Left lobe of liver (tissue), 2 donors: ENCODE measurements at regions not wholly inside any gene's neighbourhood (a gene's known extent, or its start where the extent isn't known, plus 50 kb on each side); places are given as distances from the start of the nearest gene placed in this dataset.

Source experiments
- ATAC-seq: fragments of 200-7000 bp; cut with Tn5 transposase; one replicate; pipeline ENCODE4 v1.9.1; 2020; ENCODE audit warnings: mild to moderate bottlenecking, moderate library complexity
- DNase-seq: peaks from one replicate; pipeline ENCODE4 v3.0.0-alpha.2; 2020; ENCODE audit warnings: low spot score
- donor health status: DM: no; HTN: no; CAD: no; lungs with moderate emphysema.
- donor health status: DM: no; HTN: yes; CAD: no.

GRCh38 chr4:131093303-131093702 is 1997.4 kb downstream of the C4orf33 start:
- no peak for ATAC-seq

GRCh38 chr4:131098976-131099375 is 2003.0 kb downstream of the C4orf33 start:
- no peak for DNase-seq
- ATAC-seq: no peak

More at GRCh38 chr4:131093303-131093702, 1997.4 kb downstream of the C4orf33 start:
- no peak for DNase-seq

GRCh38 chr4:131113273-131113672 is 2017.3 kb downstream of the C4orf33 start:
- no peak for ATAC-seq
- no peak for DNase-seq

- DNase-seq: no peak
- ATAC-seq: no peak
Measured at GRCh38 chr4:131113704-131114103, 2017.8 kb downstream of the C4orf33 start.

GRCh38 chr4:131119661-131120060 is 2023.7 kb downstream of the C4orf33 start:
- DNase-seq (no peak), ATAC-seq (no peak)

- DNase-seq (no peak), ATAC-seq (no peak)
Measured at GRCh38 chr4:131137196-131137595, 2011.9 kb upstream of the PCDH10 start.

GRCh38 chr4:131159261-131159660 is 1989.8 kb upstream of the PCDH10 start:
- no peak for ATAC-seq
- no peak for DNase-seq

- ATAC-seq (no peak), DNase-seq (no peak)
Measured at GRCh38 chr4:131192318-131192717, 1956.8 kb upstream of the PCDH10 start.

GRCh38 chr4:131207589-131207988 is 1941.5 kb upstream of the PCDH10 start:
- ATAC-seq: no peak
- DNase-seq: no peak

- DNase-seq (no peak), ATAC-seq (no peak)
Measured at GRCh38 chr4:131248314-131248713, 1900.8 kb upstream of the PCDH10 start.

GRCh38 chr4:131251321-131251720 is 1897.8 kb upstream of the PCDH10 start:
- no peak for ATAC-seq
- DNase-seq: no peak

GRCh38 chr4:131257241-131257640 is 1891.9 kb upstream of the PCDH10 start:
- DNase-seq (no peak), ATAC-seq (no peak)

- DNase-seq (no peak), ATAC-seq (no peak)
Measured at GRCh38 chr4:131258361-131258760, 1890.7 kb upstream of the PCDH10 start.

- no peak for DNase-seq
- no peak for ATAC-seq
Measured at GRCh38 chr4:131288441-131288840, 1860.7 kb upstream of the PCDH10 start.

GRCh38 chr4:131296192-131296591 is 1852.9 kb upstream of the PCDH10 start:
- no peak for DNase-seq
- ATAC-seq: no peak

- ATAC-seq (no peak), DNase-seq (no peak)
Measured at GRCh38 chr4:131302108-131302507, 1847.0 kb upstream of the PCDH10 start.

GRCh38 chr4:131304686-131305085 is 1844.4 kb upstream of the PCDH10 start:
- DNase-seq (no peak), ATAC-seq (no peak)

GRCh38 chr4:131309628-131310027 is 1839.5 kb upstream of the PCDH10 start:
- no peak for DNase-seq
- ATAC-seq: no peak

GRCh38 chr4:131316086-131316485 is 1833.0 kb upstream of the PCDH10 start:
- DNase-seq: no peak
- ATAC-seq: no peak

- DNase-seq (no peak), ATAC-seq (no peak)
Measured at GRCh38 chr4:131337936-131338335, 1811.2 kb upstream of the PCDH10 start.

GRCh38 chr4:131339137-131339536 is 1810.0 kb upstream of the PCDH10 start:
- no peak for ATAC-seq

GRCh38 chr4:131344761-131345160 is 1804.3 kb upstream of the PCDH10 start:
- no peak for ATAC-seq
- DNase-seq: no peak

More at GRCh38 chr4:131339137-131339536, 1810.0 kb upstream of the PCDH10 start:
- DNase-seq: no peak

GRCh38 chr4:131347816-131348215 is 1801.3 kb upstream of the PCDH10 start:
- no peak for ATAC-seq
- no peak for DNase-seq

- ATAC-seq (no peak), DNase-seq (no peak)
Measured at GRCh38 chr4:131348263-131348662, 1800.8 kb upstream of the PCDH10 start.
